HG03354 (cell line): ENCODE measurements at regions not wholly inside any gene's neighbourhood (a gene's known extent, or its start where the extent isn't known, plus 50 kb on each side); places are given as distances from the start of the nearest gene placed in this dataset.

ENCODE experiments used
- ATAC-seq: cut with Tn5 transposase; IDR thresholded peaks from one replicate; pipeline ENCODE4 v1.9.1; 2021; ENCODE audit warnings: mild to moderate bottlenecking; ENCODE audit not compliant: unreplicated experiment, poor library complexity, severe bottlenecking

- peak; percentile 94 for ATAC-seq
Observed at GRCh38 chr20:25750765-25751696, 54.4 kb upstream of the ZNF337 start.

GRCh38 chr20:25750220-25750764, 53.6 kb upstream of the ZNF337 start:
- ATAC-seq, result no peak

- ATAC-seq, result no peak
Observed at GRCh38 chr20:25749649-25750048, 53.0 kb upstream of the ZNF337 start.
